IMR-90 (cell line): ENCODE measurements at regions not wholly inside any gene's neighbourhood (a gene's known extent, or its start where the extent isn't known, plus 50 kb on each side); places are given as distances from the start of the nearest gene placed in this dataset.

Source experiments
- CEBPB ChIP-seq: IDR thresholded peaks from 2 replicates; pipeline ENCODE4 v1.6.1; 2012; ENCODE audit warnings: low read depth, low read length, improper control_type of control experiment
- CTCF ChIP-seq: conservative IDR thresholded peaks from 2 replicates; pipeline ENCODE4 v1.5.1; 2012; ENCODE audit warnings: mild to moderate bottlenecking, low read depth, low read length, improper control_type of control experiment
- ELK1 ChIP-seq: fragments of 150-350 bp; IDR thresholded peaks from 2 replicates; pipeline ENCODE4 v1.6.1; 2016; ENCODE audit warnings: low read depth, mild to moderate bottlenecking, low read length, moderate library complexity, borderline replicate concordance
- MAZ ChIP-seq: IDR thresholded peaks from 2 replicates; pipeline ENCODE4 v1.6.1; 2012; ENCODE audit warnings: low read depth, mild to moderate bottlenecking, low read length, improper control_type of control experiment, moderate library complexity, borderline replicate concordance
- MXI1 ChIP-seq: IDR thresholded peaks from 2 replicates; pipeline ENCODE4 v1.6.1; 2012; ENCODE audit warnings: low read depth, mild to moderate bottlenecking, low read length, moderate library complexity, borderline replicate concordance
- NFE2L2 ChIP-seq: fragments of 150-350 bp; IDR thresholded peaks from 2 replicates; pipeline ENCODE4 v1.6.1; 2016; ENCODE audit warnings: low read depth, mild to moderate bottlenecking, low read length
- POLR2A ChIP-seq: IDR thresholded peaks from 2 replicates; pipeline ENCODE4 v1.6.1; 2012; ENCODE audit warnings: mild to moderate bottlenecking, low read depth, low read length
- RAD21 ChIP-seq: IDR thresholded peaks from 2 replicates; pipeline ENCODE4 v1.6.1; 2012; ENCODE audit warnings: low read length, improper control_type of control experiment
- RCOR1 ChIP-seq: IDR thresholded peaks from 2 replicates; pipeline ENCODE4 v1.6.1; 2012; ENCODE audit warnings: mild to moderate bottlenecking, low read length, improper control_type of control experiment; ENCODE audit not compliant: insufficient replicate concordance
- SMC3 ChIP-seq: fragments of 150-350 bp; IDR thresholded peaks from 2 replicates; pipeline ENCODE4 v1.6.1; 2016; ENCODE audit warnings: low read depth, mild to moderate bottlenecking, antibody characterized with exemption, low read length, moderate library complexity
- TF ChIP-seq, protein P1 (sequence below): fragments of 150-350 bp; IDR thresholded peaks from 2 replicates; pipeline ENCODE4 v1.6.1; 2017; ENCODE audit warnings: mild to moderate bottlenecking, antibody characterized with exemption, low read length, low read depth

DNA sequence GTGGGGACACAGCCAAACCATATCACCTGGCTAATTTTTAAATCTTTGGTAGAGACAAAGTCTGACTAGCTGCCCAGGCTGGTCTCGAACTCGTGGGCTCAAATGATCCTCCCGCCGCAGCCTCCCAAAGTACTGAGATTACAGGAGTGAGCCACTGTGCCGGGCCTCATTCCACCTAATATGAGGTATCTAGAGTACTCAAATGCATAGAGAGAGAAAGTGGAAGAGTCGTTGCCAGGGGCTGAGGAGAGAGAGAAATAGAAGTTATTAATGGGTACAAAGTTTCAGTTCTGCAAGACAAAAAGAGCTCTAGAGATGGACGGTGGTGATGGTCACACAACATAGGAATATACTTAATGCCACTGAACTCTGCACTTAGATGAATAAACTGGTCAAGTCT, 119.6 kb downstream of the TOMM20 start:
- TF ChIP-seq, protein P1, sequence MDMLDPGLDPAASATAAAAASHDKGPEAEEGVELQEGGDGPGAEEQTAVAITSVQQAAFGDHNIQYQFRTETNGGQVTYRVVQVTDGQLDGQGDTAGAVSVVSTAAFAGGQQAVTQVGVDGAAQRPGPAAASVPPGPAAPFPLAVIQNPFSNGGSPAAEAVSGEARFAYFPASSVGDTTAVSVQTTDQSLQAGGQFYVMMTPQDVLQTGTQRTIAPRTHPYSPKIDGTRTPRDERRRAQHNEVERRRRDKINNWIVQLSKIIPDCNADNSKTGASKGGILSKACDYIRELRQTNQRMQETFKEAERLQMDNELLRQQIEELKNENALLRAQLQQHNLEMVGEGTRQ, result no peak
- TF ChIP-seq CTCF, result no peak
- TF ChIP-seq CEBPB, result no peak
- no peak for TF ChIP-seq POLR2A
- no peak for TF ChIP-seq MXI1
- TF ChIP-seq RAD21, result no peak
- no peak for TF ChIP-seq MAZ
- TF ChIP-seq ELK1, result no peak
- TF ChIP-seq SMC3, result no peak
- TF ChIP-seq NFE2L2, result no peak
- no peak for TF ChIP-seq RCOR1
